ENCODE measurements at regions not wholly inside any gene's neighbourhood (a gene's known extent, or its start where the extent isn't known, plus 50 kb on each side); places are given as distances from the start of the nearest gene placed in this dataset.
"Not testable (repeated sequence)": the region's sequence is repeated elsewhere in the genome, so short reads cannot be mapped to it uniquely, and the experiment has no call there.

GRCh38 chr3:195989921-195990840 is 81.8 kb upstream of the TNK2 start:
- TF ChIP-seq ZNF274 (IDR thresholded peaks at IDR 0.05; ENCODE audit: low read depth, low read length); YY1 (IDR thresholded peaks at IDR 0.05; ENCODE audit: insufficient read depth, insufficient read length): not testable (repeated sequence)

Data from NT2/D1 (cell line).